IPS DF 19.7 (cell line): ENCODE measurements at regions not wholly inside any gene's neighbourhood (a gene's known extent, or its start where the extent isn't known, plus 50 kb on each side); places are given as distances from the start of the nearest gene placed in this dataset.
A peak's percentile ranks its signal among the peaks of the same experiment; 100 is the strongest.

Source experiments
- DNase-seq: peaks from one replicate; pipeline ENCODE4 v3.0.0-alpha.2; 2013; ENCODE audit warnings: low read depth, low spot score

DNA sequence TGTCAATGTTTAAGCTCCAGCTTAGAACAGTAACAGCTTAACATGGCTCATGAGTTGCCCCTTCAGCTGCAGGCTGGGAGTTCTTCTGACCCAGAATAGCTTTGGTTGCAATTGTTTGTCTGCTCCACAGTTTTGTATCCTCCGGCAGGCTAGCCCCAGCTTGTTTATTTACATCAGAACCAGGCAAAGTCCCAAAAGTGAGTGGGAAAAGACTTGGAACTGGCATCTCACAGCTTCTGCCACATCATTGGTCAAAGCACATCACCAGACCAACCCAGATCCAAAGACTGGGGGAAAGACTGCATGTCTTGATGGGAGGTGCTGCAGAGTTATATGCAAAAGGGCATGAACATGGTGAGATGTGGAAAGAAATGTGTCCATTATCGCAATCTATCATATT, 231.2 kb upstream of the CPEB2 start:
- no peak for DNase-seq

- DNase-seq: no peak
These were observed 230.6 kb upstream of the CPEB2 start for GRCh38 chr4:14771504-14772175.

DNA sequence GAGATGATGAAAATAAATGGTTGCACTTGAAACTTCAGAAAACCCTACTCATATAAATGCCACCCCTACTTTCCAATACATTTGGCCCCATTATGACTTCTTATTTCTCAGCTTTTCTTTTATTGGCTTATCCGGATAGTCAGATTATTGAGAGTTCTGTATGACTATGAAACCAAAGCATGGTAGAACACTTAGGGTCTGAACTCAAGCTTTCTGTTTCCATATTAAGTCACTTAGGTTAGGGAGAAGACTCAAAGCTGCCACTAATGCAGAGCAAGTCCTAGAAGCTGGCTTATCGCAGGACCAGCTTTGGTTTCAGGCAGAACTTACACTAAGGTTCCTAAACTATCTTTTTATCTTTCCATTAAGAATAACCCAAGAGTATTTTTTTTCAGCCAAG, 229.9 kb upstream of the CPEB2 start:
- no peak for DNase-seq

GRCh38 chr4:14783011-14783877, 219.0 kb upstream of the CPEB2 start:
- DNase-seq: no peak

- no peak for DNase-seq
These were observed 215.1 kb upstream of the CPEB2 start for GRCh38 chr4:14787221-14787620.

GRCh38 chr4:14787894-14788293, 214.4 kb upstream of the CPEB2 start:
- peak; percentile 25 for DNase-seq

DNA sequence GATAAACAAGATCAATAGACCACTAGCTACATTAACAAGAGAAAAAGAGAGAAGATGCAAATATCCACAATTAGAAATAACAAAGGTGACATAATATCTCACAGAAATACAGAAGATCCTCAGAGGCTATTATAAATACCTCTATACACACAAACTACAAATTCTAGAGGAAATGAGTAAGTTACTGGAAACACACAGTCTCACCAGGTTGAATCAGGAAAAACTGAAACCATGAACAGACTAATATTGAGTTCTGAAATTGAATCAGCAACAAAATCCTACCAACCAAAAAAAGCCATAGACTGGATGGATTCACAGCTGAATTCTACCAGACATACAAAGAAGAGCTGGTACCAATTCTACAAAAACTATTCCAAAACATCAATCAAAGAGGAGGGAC, 211.8 kb upstream of the CPEB2 start:
- no peak for DNase-seq

- DNase-seq: no peak
These were observed 209.5 kb upstream of the CPEB2 start for GRCh38 chr4:14792702-14793227.

DNA sequence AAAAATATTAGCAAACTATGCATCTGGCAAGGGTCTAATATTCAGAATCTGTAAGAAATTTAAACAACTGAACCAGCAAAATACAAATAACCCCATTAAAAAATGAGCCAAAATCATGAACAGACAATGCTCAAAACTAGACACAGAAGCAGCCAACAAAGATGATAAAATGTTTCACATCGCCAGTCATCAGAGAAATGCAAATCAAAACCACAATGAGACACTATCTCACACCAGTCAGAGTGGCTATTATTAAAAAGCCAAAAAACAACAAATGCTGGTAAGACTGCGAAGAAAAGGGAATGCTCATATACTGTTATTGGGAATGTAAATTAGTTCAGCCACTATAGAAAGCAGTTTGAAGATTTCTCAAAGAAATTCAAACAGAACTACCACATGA, 201.3 kb upstream of the CPEB2 start:
- DNase-seq: no peak

GRCh38 chr4:14802596-14802995, 199.7 kb upstream of the CPEB2 start:
- DNase-seq: no peak

GRCh38 chr4:14807856-14808255, 194.4 kb upstream of the CPEB2 start:
- DNase-seq: no peak

DNA sequence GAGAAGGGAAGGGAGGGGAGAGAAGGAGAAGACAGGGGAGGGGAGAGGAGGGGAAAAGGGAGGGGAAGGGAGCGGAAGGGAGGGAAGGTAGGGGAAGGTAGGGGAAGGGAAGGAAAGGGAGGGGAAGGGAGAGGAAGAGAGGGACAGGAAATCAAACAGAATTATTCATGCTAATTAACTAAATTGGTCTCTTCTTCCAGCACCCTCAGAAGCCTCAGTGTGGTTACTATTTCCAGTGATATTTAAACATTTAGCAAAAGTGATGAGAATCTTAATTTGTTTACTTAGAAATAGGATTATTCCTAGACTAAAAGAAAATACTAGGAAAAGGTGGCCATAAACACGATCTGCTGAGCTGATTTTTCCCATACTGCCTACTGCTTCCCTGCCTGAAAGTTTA, 193.1 kb upstream of the CPEB2 start:
- DNase-seq: no peak

DNA sequence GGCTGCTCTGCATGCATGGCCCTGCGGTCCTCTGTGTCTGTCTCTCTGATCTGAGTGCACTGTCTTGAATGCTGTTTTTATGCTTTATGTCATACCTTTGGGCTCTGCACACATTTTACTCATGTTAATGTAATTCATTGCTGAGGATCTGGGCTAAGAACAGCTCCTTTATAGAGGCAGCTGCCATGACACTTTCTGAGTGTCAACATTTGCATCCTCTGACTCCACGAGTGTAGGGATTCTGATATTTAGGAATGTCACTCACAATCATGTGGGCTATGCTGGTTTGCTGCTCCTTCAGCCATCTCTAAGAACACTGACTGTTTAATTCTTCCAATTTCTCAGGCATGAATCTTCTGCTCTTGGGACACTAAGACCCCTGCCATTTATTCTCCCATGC, 192.2 kb upstream of the CPEB2 start:
- no peak for DNase-seq

- no peak for DNase-seq
These were observed 191.7 kb upstream of the CPEB2 start for GRCh38 chr4:14810568-14810967.

DNA sequence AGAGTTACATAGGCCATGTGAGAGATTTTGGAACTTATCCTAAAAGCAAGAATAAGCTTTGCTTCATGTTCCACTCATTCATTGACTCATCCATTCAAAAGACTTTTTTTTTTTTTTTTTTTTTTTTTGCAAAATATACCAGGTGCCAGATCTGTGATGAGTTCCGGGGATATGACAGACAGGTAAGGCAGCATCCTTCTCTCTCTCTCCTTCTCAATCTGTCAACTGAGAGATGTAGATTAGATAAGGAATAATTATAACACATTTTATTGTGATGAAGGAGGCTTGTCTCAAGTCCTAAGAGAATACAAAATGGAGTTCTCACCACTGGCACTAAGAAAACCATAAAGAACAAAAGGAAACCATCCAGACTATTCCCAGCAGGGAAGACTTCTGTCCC, 190.2 kb upstream of the CPEB2 start:
- DNase-seq: no peak

DNA sequence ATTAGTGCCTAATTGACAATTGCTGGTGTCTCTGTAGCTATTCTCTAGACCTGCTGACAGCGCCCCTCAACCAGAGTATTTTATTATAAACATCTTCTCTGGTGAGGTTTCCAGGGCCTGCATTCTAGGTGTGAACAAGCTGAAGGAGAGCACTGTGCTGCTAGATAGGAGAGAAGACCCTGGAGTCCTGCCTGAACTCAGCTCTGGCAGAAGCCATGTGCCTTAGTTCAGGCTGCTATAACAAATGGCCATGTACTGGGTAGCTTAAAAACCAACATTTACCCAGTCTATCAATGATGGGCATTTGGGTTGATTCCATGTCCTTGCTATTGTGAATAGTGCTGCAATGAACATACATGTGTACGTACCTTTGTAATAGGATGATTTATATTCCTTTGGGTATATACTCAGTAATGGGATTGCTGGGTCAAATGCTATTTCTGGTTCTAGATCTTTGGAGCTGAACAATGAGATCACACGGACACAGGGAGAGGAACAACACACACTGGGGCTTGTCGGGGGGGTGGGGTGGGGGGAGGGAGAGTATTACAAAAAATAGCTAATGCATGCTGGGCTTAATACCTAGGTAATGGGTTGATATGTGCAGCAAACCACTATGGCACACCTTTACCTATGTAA, 185.5 kb upstream of the CPEB2 start:
- no peak for DNase-seq

DNA sequence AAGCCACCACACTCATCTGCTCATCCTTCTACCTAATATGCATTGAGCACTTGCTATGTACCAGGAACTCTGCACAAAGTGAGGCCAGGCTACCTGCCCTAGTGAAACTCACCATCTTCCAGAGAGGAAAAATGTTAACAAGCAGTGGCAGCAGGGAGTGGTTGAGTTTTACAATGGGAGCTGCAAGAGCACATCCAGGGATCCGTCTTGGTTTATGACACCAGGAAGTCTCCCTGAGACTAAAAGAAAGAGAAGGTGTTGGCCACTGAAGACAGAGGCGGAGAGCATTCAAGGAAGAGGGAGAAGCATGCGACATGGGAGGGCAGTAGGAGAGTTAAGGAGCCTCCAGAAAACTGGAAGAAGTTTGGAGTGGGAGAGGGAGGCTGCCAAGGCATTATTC, 178.1 kb upstream of the CPEB2 start:
- DNase-seq: no peak

DNA sequence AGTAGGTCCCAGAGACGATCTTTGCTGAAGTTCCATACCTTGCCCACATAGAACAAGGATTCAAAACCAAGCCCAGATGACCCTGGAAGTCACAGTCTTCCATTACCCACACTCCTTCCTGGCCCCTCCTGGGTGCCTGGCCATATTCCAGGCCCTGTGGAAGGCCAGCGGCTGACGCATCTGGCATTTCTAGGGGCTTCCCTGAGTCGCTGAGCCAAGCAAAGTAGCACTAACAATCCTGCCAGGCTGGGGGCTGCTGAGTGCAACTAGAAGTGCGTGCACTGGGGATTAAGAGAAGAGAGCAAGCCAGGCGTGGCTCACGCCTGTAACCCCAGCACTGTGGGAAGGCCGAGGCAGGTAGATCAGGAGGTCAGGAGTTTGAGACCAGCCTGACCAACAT, 175.2 kb upstream of the CPEB2 start:
- no peak for DNase-seq

GRCh38 chr4:14829795-14830194, 172.5 kb upstream of the CPEB2 start:
- DNase-seq: no peak

DNA sequence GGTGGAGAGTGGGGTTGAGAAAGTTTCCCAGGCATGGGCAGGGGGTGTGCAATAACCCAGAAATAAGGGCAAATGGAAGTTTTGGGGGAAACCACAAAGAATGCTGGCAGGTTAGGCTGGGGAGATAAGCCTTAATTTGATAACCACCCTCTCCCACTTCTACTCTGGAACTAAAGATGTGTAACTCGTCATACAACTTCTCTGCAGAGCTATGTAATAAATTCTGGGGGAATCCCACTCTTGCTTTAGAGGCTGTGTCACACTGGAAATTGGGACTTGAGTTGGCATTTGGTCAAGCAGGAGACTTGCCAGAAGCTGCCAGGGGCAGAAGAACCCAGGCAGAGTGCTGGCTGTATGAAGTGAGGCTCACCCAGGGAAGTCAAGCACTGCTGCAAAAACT, 170.9 kb upstream of the CPEB2 start:
- no peak for DNase-seq

- no peak for DNase-seq
These were observed 169.2 kb upstream of the CPEB2 start for GRCh38 chr4:14833053-14833452.

- DNase-seq: no peak
These were observed 167.9 kb upstream of the CPEB2 start for GRCh38 chr4:14834382-14834781.

GRCh38 chr4:14835288-14835687, 167.0 kb upstream of the CPEB2 start:
- no peak for DNase-seq
